GM12891 (cell line): ENCODE measurements at regions not wholly inside any gene's neighbourhood (a gene's known extent, or its start where the extent isn't known, plus 50 kb on each side); places are given as distances from the start of the nearest gene placed in this dataset.

Experiments
- POLR2A ChIP-seq: IDR thresholded peaks from 2 replicates; pipeline ENCODE4 v1.6.1; 2011; ENCODE audit warnings: low read depth, low read length, control low read depth
- POLR2AphosphoS5 ChIP-seq: IDR thresholded peaks from 2 replicates; pipeline ENCODE4 v1.6.1; 2011; ENCODE audit warnings: low read depth, low read length, control low read depth
- TAF1 ChIP-seq: IDR thresholded peaks from 2 replicates; pipeline ENCODE4 v1.6.1; 2011; ENCODE audit warnings: low read depth, low read length, control low read depth

- TF ChIP-seq POLR2A, result no peak
- no peak for TF ChIP-seq TAF1
- no peak for TF ChIP-seq POLR2AphosphoS5
Observed at GRCh38 chr2:75952173-75952572, 241.5 kb upstream of the GCFC2 start.
